ENCODE measurements at regions not wholly inside any gene's neighbourhood (a gene's known extent, or its start where the extent isn't known, plus 50 kb on each side); places are given as distances from the start of the nearest gene placed in this dataset.

GRCh38 chr5:173815571-173815970 is 72.6 kb upstream of the CPEB4 start:
- Histone ChIP-seq H3K27ac (ENCODE audit: low read depth in 2 of 2, low read length in 2 of 2) (no peak overlapping the region), H3K9me3 (ENCODE audit: control insufficient read depth in 2 of 2, low read length in 2 of 2) (no peaks in the 10 kb centered on the region), H3K27me3 (ENCODE audit: control insufficient read depth in 2 of 2, insufficient read depth in 2 of 2, low read length in 2 of 2) (no peaks in the 10 kb centered on the region), H3K36me3 (ENCODE audit: control insufficient read depth in 2 of 2, insufficient read depth in 2 of 2, low read length in 2 of 2) (no peaks in the 10 kb centered on the region), H3K4me1 (ENCODE audit: control insufficient read depth in 2 of 2, insufficient read depth in 2 of 2, low read length in 2 of 2) (no peaks in the 10 kb centered on the region), H3K9ac (ENCODE audit: low read depth in 1 of 2, low read length in 2 of 2) (no peak overlapping the region), H3K4me3 (ENCODE audit: low read length in 2 of 2) (no peak overlapping the region)

- no peak overlapping the region for H3K27ac ChIP-seq (ENCODE audit: low read depth in 2 of 2, low read length in 2 of 2)
- no peak overlapping the region for H3K9ac ChIP-seq (ENCODE audit: low read depth in 1 of 2, low read length in 2 of 2)
- H3K4me1 ChIP-seq (ENCODE audit: control insufficient read depth in 2 of 2, insufficient read depth in 2 of 2, low read length in 2 of 2) = peaks cover 3 to 4% of the 10 kb centered on the region in 2 donors
- H3K9me3 ChIP-seq (ENCODE audit: control insufficient read depth in 2 of 2, low read length in 2 of 2) = no peaks in the 10 kb centered on the region
- no peaks in the 10 kb centered on the region for H3K36me3 ChIP-seq (ENCODE audit: control insufficient read depth in 2 of 2, insufficient read depth in 2 of 2, low read length in 2 of 2)
- H3K4me3 ChIP-seq (ENCODE audit: low read length in 2 of 2) = no peak overlapping the region
- no peaks in the 10 kb centered on the region for H3K27me3 ChIP-seq (ENCODE audit: control insufficient read depth in 2 of 2, insufficient read depth in 2 of 2, low read length in 2 of 2)
Measured at GRCh38 chr5:173816728-173817127, 71.4 kb upstream of the CPEB4 start.

GRCh38 chr5:173817561-173817960 is 70.6 kb upstream of the CPEB4 start:
- Histone ChIP-seq H3K27me3 (ENCODE audit: control insufficient read depth in 2 of 2, insufficient read depth in 2 of 2, low read length in 2 of 2) (no peaks in the 10 kb centered on the region), H3K4me3 (ENCODE audit: low read length in 2 of 2) (no peak overlapping the region), H3K4me1 (ENCODE audit: control insufficient read depth in 2 of 2, insufficient read depth in 2 of 2, low read length in 2 of 2) (peaks cover 4 to 5% of the 10 kb centered on the region in 2 donors), H3K36me3 (ENCODE audit: control insufficient read depth in 2 of 2, insufficient read depth in 2 of 2, low read length in 2 of 2) (no peaks in the 10 kb centered on the region), H3K27ac (ENCODE audit: low read depth in 2 of 2, low read length in 2 of 2) (no peak overlapping the region), H3K9ac (ENCODE audit: low read depth in 1 of 2, low read length in 2 of 2) (no peak overlapping the region), H3K9me3 (ENCODE audit: control insufficient read depth in 2 of 2, low read length in 2 of 2) (no peaks in the 10 kb centered on the region)

GRCh38 chr5:173819521-173819920 is 68.6 kb upstream of the CPEB4 start:
- H3K27ac ChIP-seq (ENCODE audit: low read depth in 2 of 2, low read length in 2 of 2) = no peak overlapping the region
- H3K9me3 ChIP-seq (ENCODE audit: control insufficient read depth in 2 of 2, low read length in 2 of 2) = no peaks in the 10 kb centered on the region
- no peaks in the 10 kb centered on the region for H3K36me3 ChIP-seq (ENCODE audit: control insufficient read depth in 2 of 2, insufficient read depth in 2 of 2, low read length in 2 of 2)

GRCh38 chr5:173823274-173823644 is 64.9 kb upstream of the CPEB4 start:
- Histone ChIP-seq H3K27ac (ENCODE audit: low read depth in 2 of 2, low read length in 2 of 2) (no peak overlapping the region), H3K4me1 (ENCODE audit: control insufficient read depth in 2 of 2, insufficient read depth in 2 of 2, low read length in 2 of 2) (peaks cover 14 to 18% of the 10 kb centered on the region in 2 donors), H3K27me3 (ENCODE audit: control insufficient read depth in 2 of 2, insufficient read depth in 2 of 2, low read length in 2 of 2) (no peaks in the 10 kb centered on the region), H3K9me3 (ENCODE audit: control insufficient read depth in 2 of 2, low read length in 2 of 2) (peaks cover 0 to 2% of the 10 kb centered on the region in 2 donors), H3K4me3 (ENCODE audit: low read length in 2 of 2) (no peak overlapping the region), H3K9ac (ENCODE audit: low read depth in 1 of 2, low read length in 2 of 2) (no peak overlapping the region), H3K36me3 (ENCODE audit: control insufficient read depth in 2 of 2, insufficient read depth in 2 of 2, low read length in 2 of 2) (no peaks in the 10 kb centered on the region)

More at GRCh38 chr5:173819521-173819920, 68.6 kb upstream of the CPEB4 start:
- Histone ChIP-seq H3K27me3 (ENCODE audit: control insufficient read depth in 2 of 2, insufficient read depth in 2 of 2, low read length in 2 of 2) (no peaks in the 10 kb centered on the region), H3K4me3 (ENCODE audit: low read length in 2 of 2) (no peak overlapping the region), H3K9ac (ENCODE audit: low read depth in 1 of 2, low read length in 2 of 2) (no peak overlapping the region), H3K4me1 (ENCODE audit: control insufficient read depth in 2 of 2, insufficient read depth in 2 of 2, low read length in 2 of 2) (peaks cover 10 to 12% of the 10 kb centered on the region in 2 donors)

GRCh38 chr5:173823721-173824567 is 64.2 kb upstream of the CPEB4 start:
- H3K27ac ChIP-seq (ENCODE audit: low read depth in 2 of 2, low read length in 2 of 2) = peak overlapping the region; percentile 47 to 59
- H3K27me3 ChIP-seq (ENCODE audit: control insufficient read depth in 2 of 2, insufficient read depth in 2 of 2, low read length in 2 of 2) = no peaks in the 10 kb centered on the region
- peaks cover 14 to 18% of the 10 kb centered on the region in 2 donors for H3K4me1 ChIP-seq (ENCODE audit: control insufficient read depth in 2 of 2, insufficient read depth in 2 of 2, low read length in 2 of 2)
- H3K9ac ChIP-seq (ENCODE audit: low read depth in 1 of 2, low read length in 2 of 2) = peak overlapping the region in 1 of 2 donors; percentile 29
- no peaks in the 10 kb centered on the region for H3K36me3 ChIP-seq (ENCODE audit: control insufficient read depth in 2 of 2, insufficient read depth in 2 of 2, low read length in 2 of 2)
- H3K4me3 ChIP-seq (ENCODE audit: low read length in 2 of 2) = no peak overlapping the region
- H3K9me3 ChIP-seq (ENCODE audit: control insufficient read depth in 2 of 2, low read length in 2 of 2) = peaks cover 0 to 2% of the 10 kb centered on the region in 2 donors

- Histone ChIP-seq H3K27ac (ENCODE audit: low read depth in 2 of 2, low read length in 2 of 2) (no peak overlapping the region), H3K4me1 (ENCODE audit: control insufficient read depth in 2 of 2, insufficient read depth in 2 of 2, low read length in 2 of 2) (peaks cover 14 to 18% of the 10 kb centered on the region in 2 donors), H3K9me3 (ENCODE audit: control insufficient read depth in 2 of 2, low read length in 2 of 2) (peaks cover 0 to 2% of the 10 kb centered on the region in 2 donors), H3K36me3 (ENCODE audit: control insufficient read depth in 2 of 2, insufficient read depth in 2 of 2, low read length in 2 of 2) (no peaks in the 10 kb centered on the region), H3K4me3 (ENCODE audit: low read length in 2 of 2) (no peak overlapping the region), H3K9ac (ENCODE audit: low read depth in 1 of 2, low read length in 2 of 2) (no peak overlapping the region), H3K27me3 (ENCODE audit: control insufficient read depth in 2 of 2, insufficient read depth in 2 of 2, low read length in 2 of 2) (no peaks in the 10 kb centered on the region)
Measured at GRCh38 chr5:173825215-173825865, 62.8 kb upstream of the CPEB4 start.

GRCh38 chr5:173826086-173826427 is 62.1 kb upstream of the CPEB4 start:
- peaks cover 14 to 18% of the 10 kb centered on the region in 2 donors for H3K4me1 ChIP-seq (ENCODE audit: control insufficient read depth in 2 of 2, insufficient read depth in 2 of 2, low read length in 2 of 2)
- H3K36me3 ChIP-seq (ENCODE audit: control insufficient read depth in 2 of 2, insufficient read depth in 2 of 2, low read length in 2 of 2) = no peaks in the 10 kb centered on the region
- H3K9me3 ChIP-seq (ENCODE audit: control insufficient read depth in 2 of 2, low read length in 2 of 2) = peaks cover 0 to 2% of the 10 kb centered on the region in 2 donors
- no peak overlapping the region for H3K4me3 ChIP-seq (ENCODE audit: low read length in 2 of 2)
- H3K27ac ChIP-seq (ENCODE audit: low read depth in 2 of 2, low read length in 2 of 2) = no peak overlapping the region
- no peaks in the 10 kb centered on the region for H3K27me3 ChIP-seq (ENCODE audit: control insufficient read depth in 2 of 2, insufficient read depth in 2 of 2, low read length in 2 of 2)
- no peak overlapping the region for H3K9ac ChIP-seq (ENCODE audit: low read depth in 1 of 2, low read length in 2 of 2)

- no peak overlapping the region for H3K9ac ChIP-seq (ENCODE audit: low read depth in 1 of 2, low read length in 2 of 2)
- no peaks in the 10 kb centered on the region for H3K27me3 ChIP-seq (ENCODE audit: control insufficient read depth in 2 of 2, insufficient read depth in 2 of 2, low read length in 2 of 2)
- H3K36me3 ChIP-seq (ENCODE audit: control insufficient read depth in 2 of 2, insufficient read depth in 2 of 2, low read length in 2 of 2) = no peaks in the 10 kb centered on the region
- no peak overlapping the region for H3K4me3 ChIP-seq (ENCODE audit: low read length in 2 of 2)
- no peak overlapping the region for H3K27ac ChIP-seq (ENCODE audit: low read depth in 2 of 2, low read length in 2 of 2)
- H3K4me1 ChIP-seq (ENCODE audit: control insufficient read depth in 2 of 2, insufficient read depth in 2 of 2, low read length in 2 of 2) = peaks cover 11 to 14% of the 10 kb centered on the region in 2 donors
- H3K9me3 ChIP-seq (ENCODE audit: control insufficient read depth in 2 of 2, low read length in 2 of 2) = peaks cover 0 to 2% of the 10 kb centered on the region in 2 donors
Measured at GRCh38 chr5:173826428-173827350, 61.5 kb upstream of the CPEB4 start.
